GM12865 (cell line): ENCODE measurements at regions not wholly inside any gene's neighbourhood (a gene's known extent, or its start where the extent isn't known, plus 50 kb on each side); places are given as distances from the start of the nearest gene placed in this dataset.

ENCODE experiments used
- DNase-seq: peaks from one replicate; pipeline ENCODE4 v3.0.0; 2010; ENCODE audit warnings: low read depth
- H3K4me3 ChIP-seq: 2 replicates; pipeline ENCODE4 v1.5.1; 2011; ENCODE audit warnings: mild to moderate bottlenecking, low read depth, low read length, control low read depth
- CTCF ChIP-seq: IDR thresholded peaks from 2 replicates; pipeline ENCODE4 v1.5.1; 2011; ENCODE audit warnings: low read length, control low read depth, low read depth, inconsistent platforms; ENCODE audit not compliant: insufficient read depth; ENCODE audit errors: missing control alignments

DNA sequence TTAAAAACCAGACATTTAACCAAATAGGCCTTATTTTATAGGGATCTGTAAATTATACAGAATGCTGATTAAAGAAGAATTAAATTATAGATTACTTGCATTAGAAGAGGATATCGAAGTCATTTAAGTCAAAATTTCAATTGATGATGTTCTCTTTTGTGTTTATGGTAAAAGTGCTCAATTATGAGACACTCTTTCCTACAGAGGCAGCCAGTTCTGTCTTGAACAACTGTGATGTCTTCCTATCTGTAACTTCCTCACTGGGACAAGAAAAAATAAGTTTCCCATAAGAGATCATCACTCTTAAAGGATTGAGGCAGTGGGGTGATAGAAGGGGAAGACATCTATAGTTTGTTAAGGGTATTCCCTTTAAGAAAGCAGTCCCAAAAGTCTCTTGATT, 613.5 kb downstream of the INSC start:
- no peak for DNase-seq
- no peak for TF ChIP-seq CTCF
- no peak overlapping the region for H3K4me3 ChIP-seq

- no peak for DNase-seq
- TF ChIP-seq CTCF = no peak
Measured at GRCh38 chr11:15730263-15730994, 615.7 kb downstream of the INSC start.

DNA sequence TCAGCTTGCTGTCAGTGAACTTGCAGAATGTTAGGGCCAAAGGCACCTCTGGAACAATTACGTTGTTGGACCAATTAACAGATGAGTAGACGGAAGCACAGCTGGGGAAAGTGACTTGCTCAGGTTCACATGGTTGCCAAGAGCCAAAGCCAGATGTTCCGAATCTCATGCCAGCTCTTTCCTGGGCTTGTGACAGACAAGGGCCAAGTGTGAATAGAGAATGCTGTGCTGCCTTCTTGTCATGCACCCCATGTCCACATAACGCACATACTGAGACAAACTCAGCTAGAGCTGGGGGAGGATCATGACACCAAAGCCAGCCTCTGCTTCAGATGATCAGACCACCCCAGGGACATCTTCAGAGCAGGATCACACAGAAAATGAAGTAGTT, 616.3 kb downstream of the INSC start:
- TF ChIP-seq CTCF = no peak
- H3K4me3 ChIP-seq = no peak overlapping the region
- DNase-seq = no peak

More at GRCh38 chr11:15730263-15730994, 615.7 kb downstream of the INSC start:
- H3K4me3 ChIP-seq = no peak overlapping the region

DNA sequence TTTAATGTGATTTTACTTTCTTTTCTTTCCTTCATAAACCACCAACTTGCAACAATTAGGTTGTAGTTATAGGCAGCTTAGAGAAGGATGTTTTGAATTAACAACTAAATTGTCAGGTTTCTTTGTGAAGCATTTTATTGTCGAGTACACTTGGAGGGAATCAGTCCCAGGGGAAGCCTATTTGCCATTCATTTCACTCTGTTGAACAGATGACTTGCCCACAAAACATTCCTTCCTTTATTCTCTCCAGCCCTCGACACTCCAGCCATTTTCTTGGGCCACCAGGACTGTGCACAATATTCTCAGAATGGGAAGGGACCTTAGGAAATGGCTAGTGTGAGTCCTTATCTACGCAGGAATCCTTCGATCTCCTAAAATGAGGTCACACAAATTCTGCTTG, 620.6 kb downstream of the SOX6 start:
- TF ChIP-seq CTCF = no peak
- no peak overlapping the region for H3K4me3 ChIP-seq
- no peak for DNase-seq

- TF ChIP-seq CTCF = no peak
- no peak overlapping the region for H3K4me3 ChIP-seq
- DNase-seq = no peak
Measured at GRCh38 chr11:15737320-15737719, 619.0 kb downstream of the SOX6 start.

GRCh38 chr11:15738931-15739330, 617.4 kb downstream of the SOX6 start:
- DNase-seq = no peak
- TF ChIP-seq CTCF = no peak
- no peak overlapping the region for H3K4me3 ChIP-seq
